MCF 10A (cell line): ENCODE measurements at regions not wholly inside any gene's neighbourhood (a gene's known extent, or its start where the extent isn't known, plus 50 kb on each side); places are given as distances from the start of the nearest gene placed in this dataset.

ENCODE experiments used
- BruUV-seq: library from RNA; stranded (reverse); fragments of 400-500 nt; replicated peaks from 2 replicates; lab custom pipeline; 2021; lab: Mats Ljungman, UMichigan
- CTCF ChIA-PET: fragments of 300-600 bp; sonication (Branson Sonifier 250); formaldehyde crosslinking; extraction: SDS; loops from one replicate; lab custom pipeline; 2021; ENCODE audit warnings: antibody characterized with exemption, inconsistent platforms; lab: Yijun Ruan, JAX
- POLR2A ChIA-PET: fragments of 300-600, 350-650 bp; sonication (Branson Sonifier 250); formaldehyde crosslinking; extraction: SDS; loops from one replicate; lab custom pipeline; 2020; ENCODE audit warnings: antibody characterized with exemption, inconsistent platforms; lab: Yijun Ruan, JAX
- DNase-seq: peaks from one replicate; pipeline ENCODE4 v3.0.0-alpha.2; 2018; ENCODE audit not compliant: unreplicated experiment
- H3K27ac Mint-ChIP-seq: one replicate; pipeline ENCODE4 v1.8.0; 2022; ENCODE audit warnings: mild to moderate bottlenecking, low read depth, mixed read lengths; ENCODE audit not compliant: unreplicated experiment
- H3K27me3 Mint-ChIP-seq: one replicate; pipeline ENCODE4 v1.8.0; 2022; ENCODE audit warnings: mixed read lengths; ENCODE audit not compliant: insufficient read depth, unreplicated experiment
- H3K36me3 Mint-ChIP-seq: one replicate; pipeline ENCODE4 v1.8.0; 2022; ENCODE audit warnings: mild to moderate bottlenecking, moderate library complexity, mixed read lengths; ENCODE audit not compliant: insufficient read depth, unreplicated experiment
- H3K4me1 Mint-ChIP-seq: one replicate; pipeline ENCODE4 v1.8.0; 2022; ENCODE audit warnings: mixed read lengths; ENCODE audit not compliant: insufficient read depth, unreplicated experiment
- H3K4me3 Mint-ChIP-seq: one replicate; pipeline ENCODE4 v1.8.0; 2022; ENCODE audit warnings: mild to moderate bottlenecking, moderate library complexity, mixed read lengths; ENCODE audit not compliant: unreplicated experiment
- H3K9me3 Mint-ChIP-seq: one replicate; pipeline ENCODE4 v1.8.0; 2022; ENCODE audit warnings: mixed read lengths; ENCODE audit not compliant: unreplicated experiment
- CTCF ChIP-seq: fragments of 200-600 bp; IDR thresholded peaks from one replicate; pipeline ENCODE4 v1.8.0; 2022; ENCODE audit warnings: antibody characterized with exemption, mild to moderate bottlenecking; ENCODE audit not compliant: unreplicated experiment
- intact Hi-C: fragments of 100-400 bp; cut with micrococcal nuclease; formaldehyde crosslinking; loops from 2 replicates; pipeline ENCODE4 v1.14.1; 2022

DNA sequence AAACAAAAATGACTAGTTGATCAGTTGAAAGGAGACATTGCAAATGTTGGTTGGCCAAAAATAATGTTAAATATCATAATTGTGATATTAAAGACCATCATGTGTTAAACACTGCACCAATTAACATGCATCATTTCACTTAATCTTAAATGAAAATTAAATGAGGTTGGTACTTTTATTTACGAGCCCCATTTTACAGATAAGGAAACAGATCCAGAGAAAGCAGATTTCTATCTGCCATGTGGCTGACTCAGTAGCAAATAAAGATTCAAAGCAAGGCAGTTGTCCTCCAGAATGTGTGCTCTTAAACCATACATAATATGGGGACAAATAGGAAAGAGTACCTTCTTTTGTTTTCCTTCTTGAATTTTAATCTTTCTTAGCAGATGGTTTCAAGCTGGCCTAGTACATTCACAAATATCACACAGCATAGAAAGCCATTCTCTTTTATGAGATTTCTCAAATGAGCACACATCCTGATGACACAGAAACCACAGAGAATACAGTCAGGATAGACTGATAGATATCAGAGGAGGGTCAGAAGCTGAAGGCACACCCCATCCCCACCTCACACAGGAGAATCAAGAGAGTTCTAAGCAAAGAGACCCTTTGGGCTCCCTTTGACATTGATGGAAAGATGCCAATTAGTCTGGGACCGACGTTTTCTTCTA, 647.9 kb upstream of the CAMK1G start:
- no TSS peak for BruUV-seq
- peaks cover 6% of the 10 kb centered on the region for H3K4me1 Mint-ChIP-seq
- POLR2A ChIA-PET = interaction anchor here (0.7 to 1.7 kb wide), 7 partner anchors 9 to 748 kb away, joined by 3 to 5 read pairs (median 3); no protein-coding TSS in a partner anchor
- no peak overlapping the region for H3K27ac Mint-ChIP-seq
- no peak for DNase-seq
- CTCF ChIA-PET = interaction anchor here (0.5 to 1.6 kb wide), 6 partner anchors 26 to 283 kb away, joined by 3 to 9 read pairs (median 4); no protein-coding TSS in a partner anchor
- no peak overlapping the region for H3K4me3 Mint-ChIP-seq
- no peaks in the 10 kb centered on the region for H3K27me3 Mint-ChIP-seq
- H3K36me3 Mint-ChIP-seq = no peaks in the 10 kb centered on the region
- intact Hi-C loops = loop anchor here (2.0 to 5.0 kb wide), 2 partner anchors 43 to 283 kb away; no protein-coding TSS in a partner anchor
- no peak for TF ChIP-seq CTCF
- H3K9me3 Mint-ChIP-seq = no peaks in the 10 kb centered on the region

DNA sequence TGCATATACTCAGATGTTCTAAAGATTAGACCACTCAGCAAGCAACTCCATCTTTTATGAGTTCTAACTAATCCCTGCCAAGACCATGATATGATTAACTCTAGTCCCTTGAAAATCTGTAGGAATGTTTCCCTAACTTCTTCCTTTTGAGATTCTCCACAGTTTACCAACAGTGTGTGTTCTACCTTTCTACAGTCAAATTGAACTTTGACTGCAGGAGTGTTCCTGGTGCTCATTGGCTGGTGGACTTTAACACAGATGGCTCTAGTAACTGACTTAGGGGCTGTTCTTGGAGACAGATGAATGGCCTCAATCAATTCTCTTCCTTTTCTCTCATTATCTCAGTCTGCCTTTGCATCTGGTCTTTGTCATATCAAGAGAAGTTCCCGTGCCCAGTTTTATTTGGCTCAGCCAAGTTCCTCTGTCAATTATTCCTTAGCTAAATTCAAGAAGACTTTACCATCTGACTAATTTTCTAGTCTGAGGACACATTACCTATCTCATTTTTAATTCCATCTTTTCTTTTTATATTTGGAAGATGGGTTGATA, 643.9 kb upstream of the CAMK1G start:
- DNase-seq = no peak
- Mint-ChIP-seq H3K27ac (no peak overlapping the region), H3K36me3 (no peaks in the 10 kb centered on the region), H3K4me1 (peaks cover 6% of the 10 kb centered on the region), H3K4me3 (no peak overlapping the region), H3K27me3 (no peaks in the 10 kb centered on the region), H3K9me3 (no peaks in the 10 kb centered on the region)
- ChIA-PET CTCF (interaction anchor here (0.5 to 1.1 kb wide), 5 partner anchors 13 to 1423 kb away, joined by 3 read pairs; no protein-coding TSS in a partner anchor), POLR2A (interaction anchor here (1.1 to 1.5 kb wide), 2 partner anchors 11 to 20 kb away, joined by 3 read pairs; no protein-coding TSS in a partner anchor)
- intact Hi-C loops = loop anchor here (5.0 kb wide), 1 partner anchor 287 kb away; no protein-coding TSS in a partner anchor
- no TSS peak for BruUV-seq
- no peak for TF ChIP-seq CTCF

DNA sequence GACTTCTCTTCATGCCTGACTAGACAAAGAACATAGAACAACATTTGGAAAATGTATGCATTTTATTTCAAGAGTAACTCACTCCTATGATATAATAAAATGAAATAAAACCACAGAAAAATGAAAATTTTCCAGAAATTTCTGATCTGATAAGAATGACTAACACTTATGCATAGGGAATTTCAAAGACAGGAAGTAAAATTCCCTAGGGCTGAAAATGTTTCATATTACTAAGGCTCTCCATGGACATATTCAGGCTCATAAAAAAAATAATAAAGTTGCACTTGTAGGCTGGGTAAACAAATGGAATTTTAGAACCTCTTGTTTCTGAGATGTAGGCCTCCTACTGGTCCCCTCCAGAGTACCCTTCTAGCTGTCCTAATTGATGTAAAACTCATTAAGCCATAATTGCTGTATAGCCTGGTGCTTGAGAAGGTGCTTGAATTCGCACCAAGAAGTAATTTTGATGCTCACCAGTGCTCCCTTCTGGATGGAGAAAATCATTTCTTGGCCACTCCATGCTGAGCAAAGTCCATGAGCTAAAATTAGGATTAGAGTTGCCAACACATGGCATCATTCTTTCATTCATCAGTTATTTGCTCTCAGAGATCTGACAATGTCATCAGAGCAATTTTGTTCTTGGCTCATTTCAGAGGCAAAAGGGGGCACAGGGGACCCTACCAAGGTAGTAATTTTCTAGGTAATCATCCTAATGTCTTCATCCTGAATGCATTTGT, 641.0 kb upstream of the CAMK1G start:
- intact Hi-C loops = no loop called here
- TF ChIP-seq CTCF = no peak
- peak; percentile 32 for DNase-seq
- ChIA-PET POLR2A (interaction anchor here (0.8 kb wide), 1 partner anchor 22 kb away, joined by 3 read pairs; no protein-coding TSS in a partner anchor), CTCF (no interaction called here)
- no peaks in the 10 kb centered on the region for H3K36me3 Mint-ChIP-seq
- no peak overlapping the region for H3K4me3 Mint-ChIP-seq
- H3K4me1 Mint-ChIP-seq = no peaks in the 10 kb centered on the region
- no TSS peak for BruUV-seq
- H3K27me3 Mint-ChIP-seq = no peaks in the 10 kb centered on the region
- H3K27ac Mint-ChIP-seq = no peak overlapping the region
- H3K9me3 Mint-ChIP-seq = no peaks in the 10 kb centered on the region

DNA sequence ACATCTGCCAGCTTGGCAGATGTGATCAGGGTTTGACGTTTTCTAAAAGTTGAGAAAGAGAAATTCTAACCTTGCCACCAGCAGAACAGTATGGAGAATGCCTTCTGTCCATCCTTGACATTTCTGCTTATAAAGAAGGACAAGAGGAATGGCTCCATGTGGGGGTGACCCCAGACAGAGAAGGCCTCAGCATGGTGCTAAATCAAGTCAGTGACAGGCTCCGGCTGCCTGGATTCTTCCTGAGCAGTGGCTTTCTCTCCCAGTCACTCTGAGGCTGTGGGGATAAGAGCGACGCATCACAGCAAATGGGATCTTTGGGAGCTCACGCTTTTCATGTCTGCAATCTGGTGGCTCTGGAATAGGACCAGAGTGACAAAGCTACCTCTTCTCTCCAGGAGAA, 640.2 kb upstream of the CAMK1G start:
- intact Hi-C loops = no loop called here
- Mint-ChIP-seq H3K4me3 (no peak overlapping the region), H3K27ac (no peak overlapping the region), H3K9me3 (no peaks in the 10 kb centered on the region), H3K4me1 (no peaks in the 10 kb centered on the region), H3K27me3 (no peaks in the 10 kb centered on the region), H3K36me3 (no peaks in the 10 kb centered on the region)
- BruUV-seq = no TSS peak
- DNase-seq = no peak
- no peak for TF ChIP-seq CTCF
- ChIA-PET CTCF (interaction anchor here (0.7 to 0.9 kb wide), 2 partner anchors 11 to 54 kb away, joined by 3 read pairs; no protein-coding TSS in a partner anchor), POLR2A (interaction anchor here (0.7 kb wide), 2 partner anchors 84 to 602 kb away, joined by 3 read pairs; no protein-coding TSS in a partner anchor)
